ENCODE measurements at regions not wholly inside any gene's neighbourhood (a gene's known extent, or its start where the extent isn't known, plus 50 kb on each side); places are given as distances from the start of the nearest gene placed in this dataset.

DNA sequence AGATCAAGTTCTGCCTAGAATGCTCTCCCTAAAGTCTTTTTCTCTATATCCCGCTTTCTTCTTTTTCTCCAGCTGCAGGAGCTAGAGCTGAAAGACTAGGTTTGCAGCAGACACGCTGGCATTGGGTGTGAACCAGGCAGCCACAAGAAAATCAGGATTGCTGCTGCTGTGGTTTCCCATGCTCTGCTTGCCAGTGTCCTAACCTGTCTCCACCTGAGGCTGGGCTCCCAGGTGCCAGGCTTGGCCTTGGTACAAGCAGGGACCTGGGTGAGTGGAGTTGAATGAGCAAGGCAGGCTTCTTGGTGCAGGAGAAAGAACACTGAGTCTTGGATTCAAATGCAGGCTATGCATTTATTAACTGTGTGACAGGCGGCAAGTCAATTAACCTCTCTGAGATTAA, 440.3 kb upstream of the MAF start:
- DNase-seq (ENCODE audit: low spot score) = no peak

DNA sequence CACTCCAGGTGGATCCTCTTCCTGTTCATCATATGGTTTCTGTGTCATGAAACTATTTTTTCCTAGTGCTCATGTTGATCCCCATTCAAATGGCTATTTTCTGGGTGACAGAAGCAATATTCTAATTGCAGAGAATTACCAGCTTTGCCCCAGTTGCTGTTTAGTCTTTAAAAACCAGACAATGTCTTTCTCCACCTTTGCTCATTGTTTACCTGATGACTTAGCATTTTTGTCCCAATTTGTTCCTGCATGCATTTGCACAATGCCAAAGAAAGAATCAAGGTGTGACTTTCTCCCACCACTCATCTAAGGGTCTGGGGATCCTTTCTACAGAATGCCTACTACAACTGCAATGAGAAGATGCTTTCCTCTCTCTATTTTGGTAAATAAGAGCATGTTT, 439.9 kb upstream of the MAF start:
- DNase-seq (ENCODE audit: low spot score) = no peak

- no peak for DNase-seq (ENCODE audit: low spot score)
These were observed 439.2 kb upstream of the MAF start for GRCh38 chr16:80039777-80040176.

GRCh38 chr16:80038566-80038965, 438.0 kb upstream of the MAF start:
- DNase-seq (ENCODE audit: low spot score) = no peak

GRCh38 chr16:80034948-80035663, 434.6 kb upstream of the MAF start:
- DNase-seq (ENCODE audit: low spot score) = no peak

DNA sequence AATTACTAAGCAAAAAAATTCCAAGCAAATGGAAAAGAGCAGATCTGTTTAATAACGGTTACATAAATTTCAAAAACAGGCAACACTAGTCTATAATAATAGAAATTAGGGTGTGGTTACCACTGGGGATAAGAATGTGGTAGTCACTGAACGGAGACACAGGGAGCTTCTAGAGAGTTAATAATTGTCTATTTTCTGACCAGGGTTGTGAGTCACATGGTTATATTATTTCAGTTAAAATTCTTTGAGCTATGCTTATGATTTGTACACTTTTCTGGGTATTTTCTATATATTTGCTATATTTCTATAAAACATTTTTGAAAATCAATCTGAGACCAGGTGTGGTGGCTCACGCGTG, 433.9 kb upstream of the MAF start:
- DNase-seq (ENCODE audit: low spot score) = no peak

GRCh38 chr16:80033783-80034468, 433.4 kb upstream of the MAF start:
- DNase-seq (ENCODE audit: low spot score) = no peak

GRCh38 chr16:80029761-80030481, 429.4 kb upstream of the MAF start:
- DNase-seq (ENCODE audit: low spot score) = no peak

DNA sequence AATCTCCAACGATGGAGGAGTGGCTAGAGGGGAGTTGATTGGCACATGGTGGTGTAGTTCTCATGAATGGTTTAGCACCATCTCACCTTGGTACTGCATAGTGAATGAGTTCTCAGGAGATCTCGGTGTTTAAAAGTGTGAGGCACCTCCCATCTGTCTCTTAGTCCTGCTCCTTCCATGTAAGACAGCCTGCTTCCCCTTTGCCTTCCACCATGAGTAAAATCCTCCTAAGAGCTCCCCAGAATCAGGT, 428.8 kb upstream of the MAF start:
- no peak for DNase-seq (ENCODE audit: low spot score)

DNA sequence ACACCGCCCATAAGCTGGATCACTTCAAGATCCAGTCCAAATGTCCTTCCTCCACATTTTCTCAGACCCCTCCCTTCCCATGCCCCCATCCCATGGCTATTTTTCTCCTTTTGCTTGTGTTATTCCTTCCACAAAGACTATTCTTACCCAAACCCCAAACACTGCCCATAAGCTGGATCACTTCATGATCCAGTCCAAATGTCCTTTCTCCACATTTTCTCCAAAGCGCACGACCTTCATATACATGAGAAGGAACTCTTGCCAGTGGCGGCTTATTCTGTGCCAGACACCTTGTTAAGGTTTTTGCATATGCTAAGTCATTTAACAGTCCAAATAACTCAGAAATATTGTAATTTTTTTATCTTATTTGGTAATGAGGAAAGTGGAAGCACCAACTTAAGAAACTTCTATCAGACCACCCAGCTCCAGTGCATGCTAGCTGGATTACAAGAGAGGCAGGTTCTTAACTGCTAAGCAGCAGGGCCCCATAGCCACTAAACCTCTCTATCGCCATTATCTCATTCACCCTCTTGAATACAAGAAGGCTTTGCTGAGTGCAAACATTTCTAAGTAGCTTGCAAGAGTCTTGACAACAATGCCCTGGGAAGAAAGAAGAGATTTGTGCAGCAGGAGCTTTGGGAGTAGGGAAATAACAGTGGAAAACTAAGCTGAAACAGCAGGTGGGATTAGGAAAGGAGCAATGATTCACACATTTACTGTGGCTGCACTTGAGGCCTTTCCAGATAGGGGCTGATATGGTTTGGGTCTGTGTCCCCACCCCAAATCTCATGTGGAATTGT, 428.2 kb upstream of the MAF start:
- no peak for DNase-seq (ENCODE audit: low spot score)

DNA sequence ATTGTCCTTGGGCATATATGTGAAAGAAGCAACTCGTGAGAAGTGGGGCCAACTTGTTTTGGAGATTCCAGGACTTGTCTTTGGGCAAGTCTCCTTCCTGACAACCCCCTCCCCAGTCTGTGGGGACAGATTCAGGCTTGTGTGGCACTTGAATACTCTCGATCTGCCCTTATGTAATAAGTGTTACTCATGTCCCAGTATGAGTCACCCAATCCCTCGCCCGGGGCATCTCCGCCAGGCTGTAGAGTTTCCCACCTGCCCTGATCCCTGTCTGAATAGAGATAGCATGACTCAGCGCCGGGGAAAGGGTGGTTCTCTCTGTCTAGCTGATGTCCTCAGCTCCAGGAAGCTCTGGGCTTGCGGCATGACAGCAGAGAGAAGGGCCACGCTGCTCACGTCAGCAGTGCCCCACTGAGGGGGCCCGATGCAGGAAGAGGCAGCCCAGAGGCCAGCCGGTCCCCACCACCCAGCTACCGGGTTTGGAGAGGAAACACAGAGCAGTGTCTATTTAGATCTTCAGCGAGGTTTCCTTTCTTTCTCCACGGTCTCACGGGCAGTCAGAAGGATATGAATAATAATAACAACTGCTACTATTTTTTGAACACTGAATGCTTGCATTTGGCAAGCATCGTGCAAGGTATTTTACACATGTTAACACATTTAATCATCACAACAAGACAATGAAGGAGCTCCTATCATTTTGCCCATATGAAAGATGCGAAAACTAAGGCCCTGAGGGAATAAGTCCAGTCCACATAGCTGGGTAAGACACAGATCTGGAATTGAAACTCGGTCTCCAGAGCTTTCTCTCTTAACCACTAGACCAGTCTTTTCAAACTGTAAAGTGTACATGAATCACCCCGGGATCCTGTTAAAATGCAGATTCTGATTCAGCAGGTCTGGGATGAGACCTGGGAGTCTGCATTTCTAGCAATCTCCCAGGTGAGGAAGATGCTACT, 426.7 kb upstream of the MAF start:
- peak; percentile 36 for DNase-seq (ENCODE audit: low spot score)

GRCh38 chr16:80025236-80025635, 424.7 kb upstream of the MAF start:
- DNase-seq (ENCODE audit: low spot score) = no peak

DNA sequence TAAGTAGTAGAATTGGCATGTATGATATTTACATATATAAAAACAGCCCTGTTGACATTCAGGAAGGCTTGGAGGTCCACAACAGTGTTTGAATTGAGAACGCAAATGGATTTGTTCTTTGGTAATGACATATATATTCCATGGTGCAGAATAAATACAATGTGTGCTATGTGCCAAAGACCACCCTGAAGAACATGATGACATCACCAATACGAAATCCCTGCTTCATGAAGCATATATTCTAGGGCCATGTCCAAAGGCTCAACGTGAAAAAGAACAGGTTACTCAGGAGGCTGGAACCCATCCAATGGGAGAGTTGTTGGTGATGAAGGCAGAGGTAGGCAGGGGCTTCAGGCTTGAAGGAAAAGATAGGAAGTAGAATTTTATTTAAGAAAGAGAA, 423.9 kb upstream of the MAF start:
- no peak for DNase-seq (ENCODE audit: low spot score)

DNA sequence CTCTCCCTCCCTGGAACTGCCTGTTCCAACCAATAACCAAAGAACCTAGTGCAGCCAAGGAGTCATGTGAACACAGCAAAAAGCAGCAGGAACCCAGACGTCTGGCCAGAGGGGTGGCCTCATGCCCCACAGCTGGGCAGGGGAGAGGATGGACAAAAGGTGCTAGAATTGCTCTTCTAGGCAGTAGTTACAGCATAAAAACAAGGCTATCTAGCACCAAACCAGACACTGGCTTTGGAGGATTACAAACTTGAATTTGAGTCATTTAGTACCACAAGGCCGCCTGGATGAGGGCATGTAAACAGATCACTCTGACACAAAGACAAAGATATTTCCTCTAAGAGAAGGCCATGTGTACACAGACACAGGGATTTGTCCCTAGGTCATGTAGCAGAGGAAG, 423.3 kb upstream of the MAF start:
- DNase-seq (ENCODE audit: low spot score) = no peak

- no peak for DNase-seq (ENCODE audit: low spot score)
These were observed 418.9 kb upstream of the MAF start for GRCh38 chr16:80019395-80019794.

DNA sequence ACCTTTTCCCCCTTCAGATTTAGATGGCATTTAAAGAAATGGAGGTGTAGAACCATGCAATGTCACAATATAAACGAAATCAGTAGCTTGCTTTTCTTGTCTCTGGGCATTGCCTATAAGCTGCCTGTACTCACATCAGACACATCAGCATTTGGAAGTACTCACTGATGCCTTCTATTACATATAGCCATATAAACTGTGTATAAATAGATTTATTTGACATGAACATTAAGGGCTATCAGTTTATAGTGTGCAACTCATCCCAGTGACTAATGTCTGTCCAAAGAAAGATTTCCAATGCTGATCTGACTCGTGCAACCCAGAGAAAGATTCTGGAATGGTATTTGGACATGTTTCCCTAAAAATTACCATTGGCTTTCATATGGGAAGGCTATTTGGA, 417.9 kb upstream of the MAF start:
- no peak for DNase-seq (ENCODE audit: low spot score)

DNA sequence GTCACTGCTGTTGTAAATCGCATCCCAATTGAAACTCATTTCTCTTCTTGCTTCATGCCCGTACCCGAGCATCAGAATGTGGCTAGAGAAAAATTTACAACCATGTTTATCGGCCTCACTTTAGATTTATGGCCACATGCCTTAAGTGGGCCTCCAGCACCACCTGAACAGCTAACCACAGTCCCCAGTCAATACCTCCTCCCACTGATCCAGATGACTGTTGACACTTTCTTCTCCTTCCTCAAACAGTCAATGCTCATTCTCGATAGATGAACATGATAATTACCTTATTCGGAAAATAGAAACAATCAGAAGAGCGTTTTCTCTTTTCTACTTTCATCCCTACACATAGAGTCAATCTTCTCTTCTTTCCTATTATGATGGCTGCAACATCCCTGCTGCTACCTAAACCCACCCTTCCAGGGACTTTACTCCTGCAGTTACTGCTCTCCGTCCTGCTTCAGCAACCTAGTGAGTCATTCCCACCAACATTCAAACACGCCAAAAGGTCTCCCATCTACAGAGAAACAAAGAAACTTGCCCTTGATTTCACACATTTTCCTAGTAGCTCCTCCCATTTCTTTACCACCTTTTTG, 416.3 kb upstream of the MAF start:
- no peak for DNase-seq (ENCODE audit: low spot score)

DNA sequence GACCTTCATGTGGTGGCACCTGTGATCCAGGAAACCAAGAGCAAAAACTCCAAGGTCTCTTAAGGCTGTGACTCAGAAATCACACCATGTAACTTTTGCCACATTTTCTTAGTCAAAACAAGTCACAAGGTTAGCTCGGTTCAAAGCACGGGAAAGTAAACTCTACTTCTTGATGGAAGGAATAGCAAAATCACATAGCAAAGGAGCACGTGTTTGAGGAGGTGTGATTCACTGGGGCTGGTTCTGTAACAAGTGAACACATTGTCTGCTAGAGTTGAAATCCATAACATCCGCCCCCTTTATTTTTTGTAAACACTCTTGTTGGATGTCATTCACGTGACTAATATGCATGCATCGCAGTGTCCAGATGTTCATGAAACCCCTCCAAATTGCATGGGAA, 415.0 kb upstream of the MAF start:
- no peak for DNase-seq (ENCODE audit: low spot score)

DNA sequence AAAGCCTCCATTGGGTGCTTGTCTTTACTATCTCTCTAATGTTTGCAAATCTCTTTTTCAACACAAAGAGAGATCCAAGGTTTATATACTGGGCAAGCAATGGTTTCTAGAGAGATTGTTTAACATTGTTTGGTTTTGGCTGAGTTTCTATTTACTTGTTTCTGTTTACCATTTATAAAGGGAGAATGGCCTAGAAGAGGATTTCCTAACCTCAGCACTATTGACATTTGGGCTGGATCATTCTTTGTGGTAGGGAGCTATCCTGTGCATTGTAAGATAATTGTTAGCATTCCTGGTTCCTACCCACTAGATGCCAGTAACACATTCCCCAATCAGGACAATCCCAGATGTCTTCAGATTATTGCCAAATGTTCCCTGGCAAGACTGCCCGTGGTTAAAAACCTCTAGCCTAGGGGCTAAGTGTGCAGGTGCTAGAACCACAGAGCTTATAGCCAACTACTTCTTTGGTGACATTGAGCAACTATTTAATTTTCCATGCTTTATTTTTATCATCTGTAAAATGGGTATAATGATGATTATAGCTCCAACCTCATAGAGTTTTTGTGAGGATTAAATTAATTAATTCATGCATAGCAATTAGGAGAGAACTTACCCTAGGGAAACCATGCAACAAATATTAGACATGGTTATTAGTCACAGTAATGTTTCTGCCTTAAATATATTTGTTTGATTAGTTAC, 413.9 kb upstream of the MAF start:
- peak; percentile 28 for DNase-seq (ENCODE audit: low spot score)

DNA sequence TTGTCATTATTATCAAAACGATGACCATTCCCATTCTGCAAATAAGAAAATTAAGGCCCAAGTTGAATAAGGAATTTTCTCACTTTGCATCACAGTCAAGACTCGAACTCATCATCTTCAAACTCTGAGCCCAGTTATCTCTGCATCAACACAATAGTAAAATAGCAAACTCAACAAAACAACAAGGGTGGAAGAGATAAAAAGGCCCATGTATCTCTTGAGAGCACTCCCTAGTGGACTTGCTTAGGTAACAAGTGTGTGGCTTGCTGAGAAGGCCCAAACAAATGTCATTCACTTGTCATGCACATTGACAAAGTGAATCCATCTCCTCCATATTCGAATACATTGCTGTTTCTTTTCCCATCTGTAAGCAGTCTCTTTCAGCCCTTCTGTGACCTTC, 412.0 kb upstream of the MAF start:
- no peak for DNase-seq (ENCODE audit: low spot score)
